Astrocyte (in vitro differentiated cells and primary cell): ENCODE measurements at regions not wholly inside any gene's neighbourhood (a gene's known extent, or its start where the extent isn't known, plus 50 kb on each side); places are given as distances from the start of the nearest gene placed in this dataset.

ENCODE experiments used
- DNase-seq: peaks from one replicate; pipeline ENCODE4 v3.0.0-alpha.2; 2010; ENCODE audit warnings: low read depth
- FAIRE-seq: peaks from 2 replicates; lab custom pipeline; 2011; peaks lifted over from hg19 to GRCh38; lab: Jason Lieb, UNC
- H2AFZ ChIP-seq: 2 replicates; pipeline ENCODE4 v1.6.0; 2012; ENCODE audit warnings: low read depth, low read length, inconsistent platforms
- H3K27ac ChIP-seq: 2 replicates; pipeline ENCODE4 v1.5.1; 2011; ENCODE audit warnings: low read depth, low read length, inconsistent platforms
- H3K27me3 ChIP-seq: 2 replicates; pipeline ENCODE4 v1.6.0; 2011; ENCODE audit warnings: low read length, inconsistent platforms; ENCODE audit not compliant: insufficient read depth
- H3K36me3 ChIP-seq: 2 replicates; pipeline ENCODE4 v1.5.1; 2011; ENCODE audit warnings: low read length, inconsistent platforms; ENCODE audit not compliant: insufficient read depth
- H3K4me1 ChIP-seq: 2 replicates; pipeline ENCODE4 v1.5.1; 2011; ENCODE audit warnings: low read length, inconsistent platforms; ENCODE audit not compliant: insufficient read depth
- H3K4me2 ChIP-seq: 2 replicates; pipeline ENCODE4 v1.6.0; 2012; ENCODE audit warnings: low read length, inconsistent platforms
- H3K4me3 ChIP-seq: 2 replicates; pipeline ENCODE4 v1.5.1; 2011; ENCODE audit warnings: low read depth, mild to moderate bottlenecking, low read length, inconsistent platforms; ENCODE audit not compliant: insufficient read depth
- H3K79me2 ChIP-seq: 2 replicates; pipeline ENCODE4 v1.6.0; 2012; ENCODE audit warnings: mild to moderate bottlenecking, low read length, inconsistent platforms; ENCODE audit not compliant: insufficient read depth
- H3K9ac ChIP-seq: 2 replicates; pipeline ENCODE4 v1.6.0; 2012; ENCODE audit warnings: mild to moderate bottlenecking, low read length, inconsistent platforms
- H3K9me3 ChIP-seq: 2 replicates; pipeline ENCODE4 v1.5.1; 2012; ENCODE audit warnings: low read depth, mild to moderate bottlenecking, low read length, inconsistent platforms; ENCODE audit not compliant: insufficient read depth
- H4K20me1 ChIP-seq: 2 replicates; pipeline ENCODE4 v1.6.0; 2012; ENCODE audit warnings: low read length, inconsistent platforms; ENCODE audit not compliant: insufficient read depth
- H3K27ac Mint-ChIP-seq: one replicate; pipeline ENCODE4 v1.8.0; 2021; ENCODE audit warnings: mild to moderate bottlenecking, mixed read lengths; ENCODE audit not compliant: unreplicated experiment
- H3K27me3 Mint-ChIP-seq: one replicate; pipeline ENCODE4 v1.8.0; 2021; ENCODE audit warnings: low read depth, mixed read lengths; ENCODE audit not compliant: unreplicated experiment
- H3K36me3 Mint-ChIP-seq: one replicate; pipeline ENCODE4 v1.8.0; 2021; ENCODE audit warnings: low read depth, mixed read lengths; ENCODE audit not compliant: unreplicated experiment
- H3K4me1 Mint-ChIP-seq: one replicate; pipeline ENCODE4 v1.8.0; 2021; ENCODE audit warnings: low read depth, mixed read lengths; ENCODE audit not compliant: unreplicated experiment
- H3K4me3 Mint-ChIP-seq: one replicate; pipeline ENCODE4 v1.8.0; 2021; ENCODE audit warnings: mild to moderate bottlenecking, moderate library complexity, mixed read lengths; ENCODE audit not compliant: unreplicated experiment
- H3K9me3 Mint-ChIP-seq: one replicate; pipeline ENCODE4 v1.8.0; 2021; ENCODE audit warnings: mild to moderate bottlenecking, mixed read lengths; ENCODE audit not compliant: unreplicated experiment
- CTCF ChIP-seq: IDR thresholded peaks from 2 replicates; pipeline ENCODE4 v1.5.1; 2011; ENCODE audit warnings: low read depth, mild to moderate bottlenecking, inconsistent platforms, low read length, moderate library complexity; ENCODE audit not compliant: insufficient read depth
- EZH2 ChIP-seq: IDR thresholded peaks from 2 replicates; pipeline ENCODE4 v1.6.1; 2012; ENCODE audit warnings: mild to moderate bottlenecking, low read length, inconsistent platforms; ENCODE audit not compliant: insufficient read depth

DNA sequence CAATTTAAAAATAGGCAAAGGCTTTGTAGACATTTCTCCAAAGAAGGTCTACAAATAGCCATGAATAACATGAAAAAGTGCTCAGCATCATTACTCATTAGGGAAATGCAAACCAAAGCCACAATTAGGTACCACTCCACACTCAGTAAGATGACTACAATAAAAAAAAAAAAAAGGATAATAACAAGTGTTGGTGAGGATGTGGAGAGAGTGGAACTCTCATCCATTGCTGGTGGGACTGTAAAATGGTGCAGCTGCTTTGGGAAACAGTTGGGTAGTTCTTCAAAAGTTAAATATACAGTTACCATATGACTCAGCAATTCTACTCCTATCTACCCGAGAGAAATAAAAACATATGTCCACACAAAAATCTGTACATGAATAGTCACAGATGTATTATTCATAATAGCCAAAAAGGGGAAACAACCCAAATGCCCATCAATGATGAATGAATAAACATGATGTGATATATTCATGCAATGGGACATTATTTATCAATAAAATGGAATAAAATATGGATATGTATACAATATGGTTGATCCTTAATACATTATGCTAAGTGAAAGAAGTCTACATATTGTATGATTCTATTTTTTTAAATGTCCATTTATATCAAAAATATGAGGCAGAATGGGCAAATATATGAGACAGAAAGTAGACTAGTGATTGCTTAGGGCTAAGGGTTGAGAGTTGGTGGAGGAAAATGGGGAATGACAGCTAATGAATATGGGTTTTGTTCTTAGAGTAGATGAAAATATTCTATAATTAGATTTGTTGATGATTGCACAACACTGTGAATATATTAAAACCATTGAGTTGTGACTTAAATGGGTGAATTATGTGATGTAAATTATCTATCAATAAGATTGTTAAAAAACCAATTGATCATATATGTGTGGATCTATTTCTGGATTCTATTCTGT, 66.1 kb upstream of the SMAD3 start:
- DNase-seq (no peak), FAIRE-seq (no peak)
- Histone ChIP-seq H2AFZ (no peak overlapping the region), H3K36me3 (no peaks in the 10 kb centered on the region), H3K27ac (no peak overlapping the region), H3K9me3 (no peaks in the 10 kb centered on the region), H4K20me1 (no peaks in the 10 kb centered on the region), H3K4me2 (no peak overlapping the region), H3K9ac (no peak overlapping the region), H3K4me3 (no peak overlapping the region), H3K4me1 (peaks cover 4% of the 10 kb centered on the region), H3K79me2 (no peaks in the 10 kb centered on the region), H3K27me3 (no peaks in the 10 kb centered on the region)
- TF ChIP-seq EZH2 (no peak), CTCF (no peak)
- Mint-ChIP-seq H3K4me1 (peaks cover 12% of the 10 kb centered on the region), H3K36me3 (no peaks in the 10 kb centered on the region), H3K4me3 (no peak overlapping the region), H3K27me3 (peaks cover 7% of the 10 kb centered on the region), H3K27ac (no peak overlapping the region), H3K9me3 (no peaks in the 10 kb centered on the region)

DNA sequence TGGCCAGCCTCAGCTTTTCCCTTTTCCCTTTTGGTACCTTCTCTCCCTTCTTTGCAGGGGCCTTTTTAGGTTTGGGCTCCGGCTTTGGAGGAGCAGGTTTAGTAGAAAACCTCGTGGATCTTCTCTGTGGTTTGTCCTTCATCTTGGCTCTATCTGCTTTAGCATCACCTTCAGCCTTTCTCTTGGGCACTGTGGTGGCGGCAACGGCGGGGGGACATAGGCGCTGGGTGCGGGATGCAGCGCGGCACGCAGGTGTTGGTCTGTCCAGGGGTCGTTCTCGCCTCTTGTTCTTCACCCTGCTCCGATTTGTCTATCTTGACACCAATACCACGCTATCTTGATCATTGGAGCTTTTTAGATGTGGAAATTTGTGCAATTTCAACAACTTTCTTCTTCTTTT, 64.5 kb upstream of the SMAD3 start:
- H3K36me3 ChIP-seq, result no peaks in the 10 kb centered on the region
- H3K27ac ChIP-seq, result no peak overlapping the region
- no peak for TF ChIP-seq EZH2
- no peak for TF ChIP-seq CTCF
- Mint-ChIP-seq H3K27ac (no peak overlapping the region), H3K27me3 (peaks cover 7% of the 10 kb centered on the region), H3K4me1 (peaks cover 12% of the 10 kb centered on the region), H3K9me3 (no peaks in the 10 kb centered on the region), H3K36me3 (no peaks in the 10 kb centered on the region), H3K4me3 (no peak overlapping the region)
- FAIRE-seq (no peak), DNase-seq (no peak)
- H4K20me1 ChIP-seq, result no peaks in the 10 kb centered on the region
- H3K4me3 ChIP-seq, result no peak overlapping the region
- H3K4me2 ChIP-seq, result no peak overlapping the region
- no peak overlapping the region for H2AFZ ChIP-seq
- H3K27me3 ChIP-seq, result no peaks in the 10 kb centered on the region
- H3K9ac ChIP-seq, result no peak overlapping the region
- no peaks in the 10 kb centered on the region for H3K9me3 ChIP-seq
- H3K4me1 ChIP-seq, result peaks cover 4% of the 10 kb centered on the region
- H3K79me2 ChIP-seq, result no peaks in the 10 kb centered on the region

- Histone ChIP-seq H3K9me3 (no peaks in the 10 kb centered on the region), H3K4me1 (peaks cover 4% of the 10 kb centered on the region), H3K9ac (no peak overlapping the region), H3K4me3 (no peak overlapping the region), H3K36me3 (no peaks in the 10 kb centered on the region), H3K4me2 (no peak overlapping the region), H3K27ac (no peak overlapping the region), H3K27me3 (peaks cover 3% of the 10 kb centered on the region), H4K20me1 (no peaks in the 10 kb centered on the region), H2AFZ (no peak overlapping the region), H3K79me2 (no peaks in the 10 kb centered on the region)
- Mint-ChIP-seq H3K4me3 (no peak overlapping the region), H3K27ac (no peak overlapping the region), H3K9me3 (peaks cover 6% of the 10 kb centered on the region), H3K4me1 (peaks cover 15% of the 10 kb centered on the region), H3K27me3 (peaks cover 17% of the 10 kb centered on the region), H3K36me3 (no peaks in the 10 kb centered on the region)
- TF ChIP-seq CTCF (no peak), EZH2 (no peak)
- FAIRE-seq, result no peak
- no peak for DNase-seq
Measured at GRCh38 chr15:67002368-67002767, 63.0 kb upstream of the SMAD3 start.
